HG03575 (cell line): ENCODE measurements at regions not wholly inside any gene's neighbourhood (a gene's known extent, or its start where the extent isn't known, plus 50 kb on each side); places are given as distances from the start of the nearest gene placed in this dataset.
"Not testable (repeated sequence)": the region's sequence is repeated elsewhere in the genome, so short reads cannot be mapped to it uniquely, and the experiment has no call there.

ENCODE experiments used
- ATAC-seq: cut with Tn5 transposase; IDR thresholded peaks from one replicate; pipeline ENCODE4 v1.9.1; 2021; ENCODE audit not compliant: unreplicated experiment, insufficient number of reproducible peaks, low FRiP score; ENCODE audit errors: extremely low read depth

DNA sequence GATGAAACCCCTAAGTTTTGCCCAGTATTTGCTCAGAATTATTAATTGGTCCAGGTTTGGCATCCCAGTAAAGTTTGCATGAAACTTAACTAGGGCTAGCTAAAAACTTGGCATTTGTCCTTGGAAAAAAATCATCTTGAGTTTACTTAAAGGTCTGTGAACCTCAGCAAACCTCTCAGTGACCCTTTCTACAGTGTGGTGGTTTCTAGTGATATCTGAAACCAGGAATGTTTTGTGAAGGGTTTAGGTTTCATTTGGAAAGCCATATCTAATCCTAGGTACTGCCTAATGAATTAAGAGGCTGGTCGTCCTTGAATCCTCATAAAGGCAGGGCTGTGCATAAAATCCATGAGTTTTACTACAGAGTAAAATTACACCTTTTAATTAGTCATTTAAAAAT is 218.5 kb upstream of the ANKRD50 start:
- no peak for ATAC-seq

DNA sequence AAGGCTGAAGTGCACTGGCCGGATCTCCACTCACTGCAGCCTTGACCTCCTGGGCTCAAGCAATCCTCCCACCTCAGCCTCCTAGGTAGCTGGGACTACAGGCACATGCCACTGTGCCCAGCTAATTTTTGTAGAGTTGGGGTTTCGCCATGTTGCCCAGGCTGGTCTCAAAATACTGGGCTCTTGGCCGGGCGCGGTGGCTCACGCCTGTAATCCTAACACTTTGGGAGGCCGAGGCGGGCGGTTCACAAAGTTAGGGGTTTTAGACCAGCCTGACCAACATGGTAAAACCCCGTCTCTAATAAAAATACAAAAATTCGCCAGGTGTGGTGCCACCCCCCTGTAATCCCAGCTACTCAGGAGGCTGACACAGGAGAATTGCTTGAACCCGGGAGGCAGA is 210.2 kb upstream of the ANKRD50 start:
- ATAC-seq, result not testable (repeated sequence)

DNA sequence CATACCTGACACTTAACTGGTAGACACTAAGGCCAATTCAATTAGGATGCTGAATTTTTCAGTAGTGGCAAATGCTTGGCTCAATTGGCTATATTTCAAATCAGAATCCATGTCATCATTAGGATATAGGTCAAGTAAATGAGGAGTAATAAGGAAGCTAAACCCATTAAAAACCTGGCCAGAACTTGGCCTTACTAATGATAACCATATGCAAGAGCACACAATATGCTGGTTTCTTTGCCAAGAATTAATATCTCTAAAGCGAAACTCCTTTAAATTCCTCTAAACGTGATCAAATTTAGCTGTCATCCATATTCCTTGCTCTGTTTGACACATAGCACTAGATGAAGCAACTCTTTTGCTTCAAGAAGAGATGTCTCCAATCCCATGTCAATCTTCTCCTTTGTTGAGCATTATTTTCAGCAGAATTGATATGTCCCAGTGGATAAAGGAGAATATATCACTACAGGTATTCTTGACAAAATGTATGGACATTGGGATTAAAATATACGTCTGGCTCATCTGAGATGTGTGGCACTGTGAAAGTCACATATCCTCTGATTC is 206.1 kb upstream of the ANKRD50 start:
- ATAC-seq, result no peak

DNA sequence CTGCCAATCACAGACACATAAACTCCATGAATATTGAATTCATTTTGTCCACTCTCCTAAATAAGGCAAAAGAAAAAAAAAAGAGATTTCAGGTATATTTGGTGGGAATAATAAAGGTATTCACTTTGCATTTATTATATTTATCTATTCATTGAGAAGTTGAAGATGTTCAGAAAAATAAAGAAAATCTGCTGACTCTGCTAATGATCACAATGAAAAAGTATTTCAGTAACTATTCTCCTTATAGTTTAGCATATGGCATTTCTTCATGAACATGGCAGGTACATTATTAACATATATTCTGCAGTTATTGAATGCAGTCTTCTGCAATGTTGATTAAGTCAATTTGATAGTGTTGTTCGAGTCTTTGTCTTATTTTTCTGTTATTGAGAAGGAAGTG is 202.5 kb upstream of the ANKRD50 start:
- no peak for ATAC-seq

DNA sequence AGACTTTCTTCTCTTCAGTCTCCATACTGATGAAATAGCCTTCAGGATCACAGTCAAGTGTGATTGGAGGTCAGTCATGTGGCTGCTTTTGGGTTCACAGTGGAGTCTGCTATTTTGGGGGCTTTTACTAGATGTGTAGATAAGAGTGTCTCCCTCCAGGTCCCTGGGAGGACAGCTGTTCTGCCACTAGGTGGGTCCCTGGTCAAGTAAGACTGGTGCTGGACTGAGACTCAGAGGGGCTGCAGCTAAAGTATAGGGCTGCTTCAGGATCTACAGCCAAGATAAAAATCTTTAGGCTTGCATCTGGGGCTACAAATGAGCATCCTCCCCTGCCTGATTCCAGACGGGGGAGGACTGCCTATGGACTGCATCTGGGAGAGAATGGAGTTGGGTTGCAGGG is 200.7 kb upstream of the ANKRD50 start:
- ATAC-seq, result no peak

DNA sequence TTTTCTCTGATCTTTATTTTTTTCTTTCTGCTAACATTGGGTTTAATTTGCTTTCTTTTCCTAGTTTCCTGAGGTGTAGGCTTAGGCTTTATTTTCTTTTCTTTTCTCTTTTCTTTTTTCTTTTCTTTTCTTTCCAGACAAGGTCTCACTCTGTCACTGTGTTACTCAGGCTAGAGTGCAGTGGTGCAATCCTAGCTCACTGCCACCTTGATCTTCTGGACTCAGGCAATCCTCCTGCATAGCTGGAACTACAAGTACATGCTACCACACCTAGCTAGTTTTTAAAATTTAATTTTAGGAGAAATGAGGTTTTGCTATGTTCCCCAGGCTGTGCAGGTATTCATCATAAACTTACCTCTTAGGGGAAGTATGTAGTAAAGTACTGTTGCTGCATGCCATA is 197.8 kb upstream of the ANKRD50 start:
- no peak for ATAC-seq

DNA sequence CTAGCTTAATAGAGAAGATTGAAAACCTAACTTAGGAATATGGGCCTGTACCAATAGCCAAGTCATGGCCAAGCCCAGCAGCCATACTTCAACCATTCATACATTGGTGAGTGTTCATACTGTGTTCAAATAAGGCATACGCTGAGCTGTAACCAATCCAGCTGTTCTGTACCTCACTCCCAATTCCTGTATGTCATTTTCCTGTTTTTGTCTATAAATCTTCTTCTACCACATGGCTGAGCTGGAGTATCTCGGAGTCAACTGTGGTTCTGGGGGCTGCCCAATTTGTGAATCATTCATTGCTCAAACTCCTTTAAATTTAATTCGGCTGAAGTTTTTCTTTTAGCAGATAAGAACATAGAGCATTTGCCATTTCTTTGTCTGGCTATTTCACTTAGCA is 195.3 kb upstream of the ANKRD50 start:
- ATAC-seq, result no peak

DNA sequence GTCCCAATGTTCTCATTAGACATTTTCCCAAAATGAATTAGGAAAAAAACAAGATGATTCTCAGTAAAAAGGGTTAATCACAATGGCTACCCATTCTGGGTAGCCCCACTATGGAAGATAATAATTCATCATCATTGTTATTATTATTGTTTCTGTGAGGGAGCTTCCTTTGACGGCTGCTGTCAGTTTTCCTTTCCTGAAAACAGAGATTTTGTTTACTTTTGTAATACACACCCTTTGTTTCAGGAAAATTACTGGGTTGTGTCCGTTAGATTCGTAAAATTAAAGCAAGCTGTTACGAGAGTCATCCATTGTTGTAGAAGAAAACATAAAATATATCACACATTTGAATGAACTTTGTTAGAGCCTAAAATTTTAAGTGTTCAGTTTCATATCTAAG is 192.9 kb upstream of the ANKRD50 start:
- ATAC-seq, result no peak

DNA sequence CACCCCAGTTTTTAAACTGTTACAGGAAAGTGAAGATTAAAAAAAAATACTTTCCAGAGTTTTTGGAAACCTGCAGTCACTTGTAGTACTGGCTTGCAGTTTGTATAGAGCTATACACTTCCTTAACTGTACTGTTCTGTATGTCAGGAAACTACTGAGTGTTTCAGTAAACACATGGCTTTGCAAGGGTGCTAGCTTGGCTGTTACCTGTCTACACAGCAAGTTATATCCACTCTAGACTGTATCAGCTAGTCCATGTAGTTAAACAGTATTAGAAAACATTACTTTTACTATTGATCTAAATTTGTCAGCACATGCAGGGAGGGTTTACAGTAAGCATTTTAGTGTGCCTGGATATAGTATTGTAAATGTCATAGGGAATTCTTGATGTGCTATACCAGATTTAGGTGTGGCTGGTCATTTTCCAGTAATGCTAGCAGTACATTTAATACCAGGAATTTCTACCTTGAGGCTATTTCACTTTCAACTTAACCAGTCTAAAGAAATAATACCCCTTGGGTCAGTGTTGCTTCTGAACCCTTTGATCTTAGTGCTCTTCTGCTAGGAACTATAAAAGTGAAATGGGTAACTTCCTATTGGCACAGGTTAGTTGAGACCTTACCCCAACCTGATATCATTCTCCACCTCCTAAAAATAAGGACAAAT is 192.3 kb upstream of the ANKRD50 start:
- no peak for ATAC-seq

DNA sequence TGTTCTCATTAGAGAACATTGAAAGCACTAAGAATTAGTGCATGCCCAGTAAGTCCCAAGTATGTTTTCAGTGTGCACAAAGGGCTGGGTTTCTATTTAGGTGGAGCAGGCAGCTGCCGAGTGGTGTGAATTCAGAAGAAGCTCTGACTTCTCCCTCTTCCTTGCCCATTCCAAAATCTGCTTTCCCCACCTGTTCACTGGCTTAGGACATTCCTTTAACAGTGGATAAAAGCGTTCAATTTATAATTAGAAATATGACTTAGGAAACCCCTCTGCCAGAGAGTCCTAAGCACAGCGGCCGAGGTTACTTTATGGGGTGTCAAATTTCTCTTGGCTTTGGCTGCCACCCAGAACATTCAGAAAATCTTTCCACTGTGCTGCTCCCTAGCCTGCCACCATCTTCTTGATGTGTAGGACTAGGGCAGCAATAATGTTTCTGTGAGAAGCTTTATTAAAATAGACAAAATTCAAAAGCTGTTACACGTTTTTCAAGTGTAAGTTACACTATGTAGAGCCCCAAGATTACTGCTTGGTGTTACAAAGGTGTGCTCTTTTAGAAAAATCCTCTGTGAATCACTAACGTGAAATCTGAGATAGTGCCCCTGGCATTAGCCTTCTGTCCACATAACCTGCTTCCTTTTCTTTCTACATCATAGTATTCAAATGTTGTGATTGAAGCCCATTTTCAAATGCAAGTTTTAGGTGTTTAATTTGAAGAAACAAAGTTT is 191.6 kb upstream of the ANKRD50 start:
- no peak for ATAC-seq

DNA sequence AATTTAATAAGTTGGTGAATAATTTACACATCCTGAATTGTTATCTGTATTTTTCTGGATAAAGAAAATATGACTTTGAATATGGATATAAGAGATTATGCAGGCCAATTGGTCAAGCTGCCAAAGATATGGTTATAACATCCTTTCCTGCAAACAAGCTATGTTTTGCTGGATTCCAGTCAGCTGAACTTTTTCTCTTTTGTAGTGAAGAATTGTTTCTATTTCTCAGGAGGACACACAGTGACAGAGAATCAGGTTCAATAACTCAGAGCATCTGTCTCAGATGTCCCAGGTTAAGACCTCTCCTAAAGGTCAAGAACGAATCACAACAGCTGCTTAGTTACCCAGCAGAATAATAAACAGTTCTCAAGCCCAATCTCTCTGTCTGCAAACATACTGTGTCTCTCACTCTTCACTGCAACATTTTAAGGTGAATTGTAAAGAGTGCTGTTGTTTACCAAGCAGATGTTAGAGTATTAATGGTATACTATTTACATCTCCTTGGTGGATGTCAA is 189.5 kb upstream of the ANKRD50 start:
- no peak for ATAC-seq

DNA sequence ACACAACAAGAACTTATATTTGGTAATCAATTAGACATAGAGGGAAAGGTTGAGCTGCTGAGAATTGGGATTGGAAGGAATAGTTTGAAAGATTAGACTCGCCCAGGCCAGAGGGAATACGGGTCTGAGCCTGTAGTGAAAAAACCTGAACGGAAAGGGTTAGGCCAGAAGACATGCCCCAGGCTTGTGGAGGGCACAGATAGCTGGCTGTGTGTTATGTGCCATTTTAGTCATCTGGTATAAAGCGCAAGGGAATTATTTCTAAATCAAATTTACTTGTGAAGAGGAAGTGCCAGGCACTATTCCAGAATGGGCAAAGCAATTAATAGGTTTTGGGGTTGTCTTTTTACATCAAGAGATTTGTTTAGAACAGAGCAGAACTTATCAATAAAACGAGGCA is 187.5 kb upstream of the ANKRD50 start:
- no peak for ATAC-seq

DNA sequence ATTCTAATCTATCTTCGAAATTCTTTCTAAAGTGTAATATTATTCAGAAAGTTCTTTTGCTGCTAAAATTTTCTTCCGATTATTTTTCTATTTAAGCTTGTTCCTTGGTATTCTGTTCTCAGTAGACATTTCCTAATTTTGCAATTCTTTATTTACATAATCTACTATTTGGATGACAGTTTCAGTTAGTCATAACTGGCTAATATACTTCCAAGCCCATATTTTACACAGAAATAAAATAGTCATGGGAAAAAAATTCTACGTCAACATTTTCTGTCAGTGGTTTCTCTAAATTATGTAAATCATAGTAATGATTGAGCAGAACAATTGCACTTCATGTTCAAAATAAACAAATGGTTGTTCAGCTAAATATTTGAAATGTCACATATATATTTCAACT is 178.0 kb upstream of the ANKRD50 start:
- no peak for ATAC-seq

DNA sequence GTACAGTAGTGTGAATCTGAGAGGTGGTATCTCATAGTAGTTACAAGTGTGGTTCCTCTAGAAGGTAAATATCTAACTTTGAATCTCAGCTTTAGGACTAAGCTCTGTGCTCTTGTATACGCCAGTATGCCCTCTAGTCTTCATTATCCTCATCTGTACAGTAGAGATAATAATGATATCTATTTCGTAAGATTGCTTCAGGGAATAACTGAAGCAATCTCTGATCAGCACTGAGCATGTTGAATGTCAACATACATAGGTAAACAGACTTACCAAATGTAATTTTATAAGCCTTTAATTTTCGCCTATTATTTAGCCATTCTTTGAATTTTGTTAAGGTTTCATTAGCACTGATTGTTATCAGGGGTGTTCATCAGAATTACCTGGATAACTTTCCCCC is 175.2 kb upstream of the ANKRD50 start:
- no peak for ATAC-seq

DNA sequence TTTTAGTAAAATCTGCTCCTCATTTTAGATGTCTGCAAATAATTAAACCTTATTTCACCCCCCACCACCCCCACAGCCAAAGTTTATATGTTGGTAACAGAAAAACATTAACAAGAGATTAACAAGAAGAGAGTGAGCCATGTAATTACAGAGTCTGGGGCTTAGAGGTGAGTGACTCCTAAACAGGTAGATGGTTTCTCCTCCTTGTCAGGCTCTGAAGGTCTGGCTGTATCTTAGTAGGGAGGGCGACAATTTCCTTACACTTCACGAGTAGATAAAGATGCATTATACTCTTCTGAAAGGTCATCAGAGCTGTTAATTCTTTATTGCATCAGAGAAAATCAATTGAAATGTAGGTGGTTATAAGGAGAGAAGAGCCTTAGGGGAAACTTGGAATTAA is 171.8 kb upstream of the ANKRD50 start:
- ATAC-seq, result no peak

DNA sequence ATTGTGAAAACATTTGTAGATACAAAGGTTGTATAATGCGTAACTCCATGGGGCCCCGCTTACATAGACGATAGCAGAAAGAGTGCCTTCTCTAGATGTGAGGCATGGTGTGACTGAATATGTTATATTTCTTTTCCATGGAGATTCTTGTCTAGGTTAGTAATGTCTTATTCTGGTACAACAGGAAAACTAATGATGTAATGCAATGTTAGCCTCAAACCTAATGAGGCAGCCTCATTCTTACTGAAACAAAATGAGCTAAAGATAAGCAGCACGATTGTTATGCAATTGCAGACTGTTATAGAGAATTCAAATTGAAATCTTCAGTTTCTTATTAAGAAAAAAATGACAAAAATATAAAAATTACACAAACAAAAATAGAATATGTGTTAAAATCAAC is 171.1 kb upstream of the ANKRD50 start:
- ATAC-seq, result no peak

DNA sequence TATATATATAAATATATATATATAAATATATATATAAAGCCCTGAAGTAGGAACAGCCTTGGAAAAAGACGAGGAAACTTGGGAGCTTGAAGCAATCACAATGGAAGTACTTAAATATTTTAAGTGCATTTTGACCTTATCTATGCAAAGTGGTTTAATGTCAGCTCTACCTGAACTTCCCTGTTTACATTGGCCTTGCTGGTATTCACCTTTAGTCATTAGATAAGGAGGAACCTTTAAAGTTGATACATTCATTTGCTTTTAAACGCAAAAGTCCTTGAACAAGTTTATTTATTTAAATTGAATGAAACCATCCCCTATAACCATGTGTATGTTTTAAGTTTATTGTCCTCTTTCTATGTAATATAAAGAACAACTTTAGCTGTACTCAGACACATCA is 166.7 kb upstream of the ANKRD50 start:
- ATAC-seq, result no peak

DNA sequence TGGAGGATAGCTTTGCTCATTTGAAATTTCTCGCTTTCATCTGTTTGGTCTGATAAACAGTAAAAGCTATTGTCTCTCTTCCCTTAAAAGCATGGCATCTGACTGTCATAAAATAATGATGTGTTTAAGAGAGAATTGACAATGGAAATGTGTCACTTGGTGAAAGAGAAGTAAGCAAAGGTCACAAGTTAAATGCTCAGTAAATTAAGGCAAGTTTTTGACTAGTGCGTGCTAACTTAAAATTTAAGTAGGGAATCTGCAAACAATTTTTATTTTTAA is 161.6 kb upstream of the ANKRD50 start:
- no peak for ATAC-seq

DNA sequence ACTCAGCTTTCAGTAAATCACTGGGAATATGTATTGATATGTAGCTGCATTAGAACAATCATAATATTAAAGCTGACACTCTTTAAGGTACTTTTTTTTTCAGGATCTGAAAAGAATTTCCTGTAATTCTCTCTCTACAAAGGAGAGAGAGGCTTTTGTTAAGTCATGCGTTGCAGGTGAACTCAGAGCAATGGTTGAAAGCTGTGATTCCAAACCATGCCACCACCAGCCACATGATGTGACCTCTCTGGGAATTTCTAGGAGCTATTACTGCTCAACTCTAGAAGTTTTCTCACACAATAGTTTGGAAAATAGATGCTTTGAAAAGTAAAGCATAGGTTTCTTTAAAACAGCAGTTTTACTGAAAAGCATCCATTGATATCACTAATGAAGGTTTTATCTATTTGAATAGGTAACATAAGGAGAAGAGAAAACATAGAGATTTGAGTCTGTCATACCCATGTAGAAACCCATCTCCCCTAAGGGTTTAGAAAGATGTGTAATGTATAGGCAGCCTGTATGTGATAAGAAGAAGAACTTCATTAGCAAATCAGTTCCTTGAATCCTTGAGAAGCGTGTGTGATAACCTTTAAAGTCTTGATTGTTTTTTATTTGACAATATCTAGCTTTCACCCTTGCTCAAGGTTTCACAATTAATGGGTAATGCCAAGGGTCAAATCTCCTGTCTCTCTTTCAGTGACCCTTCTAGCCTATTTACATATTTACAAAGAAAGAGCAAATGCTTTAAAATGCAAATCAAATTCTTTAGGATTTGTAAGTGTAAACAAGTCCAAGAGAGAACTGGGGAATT is 161.0 kb upstream of the ANKRD50 start:
- ATAC-seq, result no peak

DNA sequence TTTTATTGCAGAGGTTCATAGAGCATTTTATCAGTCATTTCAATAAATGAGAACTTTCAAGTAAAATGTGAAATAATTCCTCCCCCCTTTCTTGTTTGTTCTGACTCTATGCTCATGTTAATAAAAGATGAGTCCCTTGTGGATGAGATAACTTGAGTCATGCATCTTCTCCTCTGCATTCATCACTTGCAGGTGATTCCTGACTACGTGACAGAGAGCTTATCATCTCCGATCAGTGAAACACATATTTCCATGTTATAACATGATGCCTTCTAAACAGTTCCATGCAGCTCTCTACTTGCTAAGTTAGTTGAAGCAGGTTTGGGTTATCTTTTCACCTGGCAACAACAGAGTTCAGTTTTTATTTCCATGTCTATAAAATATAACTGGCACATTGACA is 160.1 kb upstream of the ANKRD50 start:
- no peak for ATAC-seq
